ENCODE measurements at regions not wholly inside any gene's neighbourhood (a gene's known extent, or its start where the extent isn't known, plus 50 kb on each side); places are given as distances from the start of the nearest gene placed in this dataset.

DNA sequence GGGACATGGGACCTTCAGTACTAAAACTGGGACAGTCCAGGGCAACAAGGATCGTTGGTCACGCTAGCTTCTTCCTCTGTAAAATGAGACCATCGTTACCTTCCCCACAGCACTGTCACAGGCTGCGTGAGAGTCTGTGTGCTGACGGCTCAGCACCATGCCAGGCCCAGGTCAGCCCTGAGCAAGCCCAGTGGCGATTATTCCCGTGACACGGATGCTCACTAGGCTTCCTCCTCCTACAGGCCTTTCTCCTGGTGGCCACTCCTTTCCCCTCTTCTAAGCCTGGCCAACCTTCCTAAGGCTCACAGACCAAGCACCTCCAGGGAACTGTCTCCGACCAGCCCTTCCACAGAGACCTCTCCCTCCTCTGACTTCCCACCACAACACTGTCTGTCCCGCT lies 69.3 kb upstream of the RUNX3 start:
- DNase-seq: no peak

DNA sequence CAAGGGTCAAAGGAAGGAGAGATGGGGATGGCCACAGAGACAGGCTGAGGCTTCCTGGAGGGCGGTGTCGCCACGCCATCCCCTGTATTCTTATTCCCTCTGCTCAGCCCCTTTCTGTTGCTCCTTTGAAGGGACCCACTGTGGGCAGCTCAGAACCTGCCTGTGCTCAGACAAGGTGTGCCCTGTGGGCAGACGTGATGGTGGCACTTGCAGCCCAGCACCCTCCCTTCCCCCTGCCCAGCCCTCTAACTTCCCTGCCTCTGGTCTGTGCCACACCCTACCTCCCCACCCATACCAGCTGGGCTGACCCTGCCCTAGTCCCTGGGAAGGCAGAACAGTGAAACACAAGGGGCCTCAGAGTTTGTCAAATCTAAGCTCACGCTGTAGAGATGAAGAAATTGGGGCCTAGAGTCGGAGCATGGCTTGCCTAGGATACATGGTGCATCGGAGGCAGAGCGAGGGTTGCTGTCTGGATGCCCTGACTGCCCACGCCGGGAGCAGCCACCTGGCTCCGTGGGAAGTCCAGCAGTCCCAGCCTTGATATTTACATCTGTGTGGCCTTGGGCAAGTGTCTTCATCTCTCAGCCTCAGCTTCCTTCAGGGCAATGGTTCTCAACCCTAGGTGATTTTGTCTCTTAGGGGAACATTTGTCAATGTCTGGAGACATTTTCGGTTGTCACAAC lies 68.6 kb upstream of the RUNX3 start:
- no peak for DNase-seq

DNA sequence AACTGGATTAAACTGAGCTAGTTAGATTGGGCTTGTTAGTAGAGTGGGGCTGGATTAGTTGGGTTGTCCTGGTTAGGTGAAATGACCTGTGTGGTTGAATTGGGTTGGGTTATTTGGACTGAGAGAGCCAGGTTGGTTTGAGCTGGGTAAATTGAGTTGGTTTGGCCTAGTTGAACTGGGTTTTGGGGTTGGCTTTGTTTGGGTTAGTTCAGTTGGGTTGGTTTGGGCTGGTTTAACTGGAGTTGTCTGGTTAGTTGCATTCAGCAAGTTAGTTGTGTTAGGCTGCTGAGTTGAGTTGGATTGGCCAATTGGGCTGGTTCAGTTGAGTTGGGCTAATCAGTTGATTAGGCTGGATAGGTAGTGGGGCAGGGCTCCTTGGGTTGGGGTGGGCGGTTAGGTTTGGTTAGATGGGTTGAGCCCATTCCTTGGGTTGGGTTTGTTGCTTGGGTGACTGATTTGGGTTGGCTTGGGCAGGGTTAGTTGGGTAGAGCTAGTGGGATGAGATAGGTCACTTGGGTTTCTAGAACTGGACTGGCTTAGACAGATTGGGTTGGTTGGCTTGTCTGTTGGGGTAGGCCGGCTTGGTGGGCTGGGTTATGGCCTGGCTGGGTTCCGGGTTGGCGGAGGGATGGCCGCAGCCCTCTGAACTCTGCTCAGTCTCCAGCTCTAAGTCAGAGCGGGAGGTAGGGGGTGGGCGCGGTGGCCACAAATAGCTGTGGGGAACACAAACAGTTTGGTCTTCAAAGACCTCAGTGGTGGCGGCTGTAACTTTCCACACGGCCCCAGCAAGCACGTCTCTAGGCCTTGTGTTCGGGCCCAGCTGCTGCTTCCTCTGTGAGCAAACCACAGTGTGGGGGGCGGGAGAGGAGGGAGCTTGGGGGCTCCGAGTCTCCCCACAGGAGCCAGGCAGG lies 67.2 kb upstream of the RUNX3 start:
- DNase-seq: no peak

DNA sequence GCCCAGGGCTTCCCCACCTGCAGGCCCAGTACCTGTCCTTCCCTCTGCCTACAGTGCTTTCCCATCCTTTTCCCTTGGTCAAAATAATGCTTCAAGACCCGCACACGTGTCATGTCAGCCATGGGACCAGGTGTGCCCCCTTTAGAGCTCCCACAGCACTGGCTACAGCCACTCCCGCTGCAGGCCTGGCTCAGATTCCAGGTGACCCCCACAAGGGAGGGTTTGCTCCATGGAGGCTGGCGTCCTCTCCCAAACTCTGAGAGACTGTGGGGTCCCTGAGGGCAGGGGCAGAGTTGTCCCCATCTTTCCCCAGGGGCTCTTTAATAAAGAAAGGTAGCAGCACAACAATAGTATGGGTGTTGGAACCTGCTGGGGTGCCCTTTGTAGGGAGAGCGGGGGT lies 66.4 kb upstream of the RUNX3 start:
- DNase-seq: no peak

DNA sequence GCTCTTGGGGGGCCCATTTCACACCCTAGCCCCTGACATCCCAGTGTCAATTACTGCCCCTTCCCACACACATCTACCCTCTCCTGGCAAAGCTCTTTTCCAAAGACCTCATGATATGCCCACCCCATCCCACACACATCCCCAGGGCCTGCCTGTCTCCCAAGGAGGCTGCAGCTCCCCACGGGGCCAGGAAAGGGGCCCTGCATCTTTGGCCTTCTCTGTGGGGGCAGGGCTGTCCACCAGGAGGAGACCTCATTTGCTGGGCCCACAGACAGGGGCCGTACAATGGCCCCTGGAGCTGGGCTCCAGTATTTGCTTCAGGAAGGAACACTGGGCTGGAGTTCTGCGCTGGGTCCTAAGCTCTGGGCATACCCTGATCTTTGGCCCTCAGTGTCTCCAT lies 65.6 kb upstream of the RUNX3 start:
- no peak for DNase-seq

DNA sequence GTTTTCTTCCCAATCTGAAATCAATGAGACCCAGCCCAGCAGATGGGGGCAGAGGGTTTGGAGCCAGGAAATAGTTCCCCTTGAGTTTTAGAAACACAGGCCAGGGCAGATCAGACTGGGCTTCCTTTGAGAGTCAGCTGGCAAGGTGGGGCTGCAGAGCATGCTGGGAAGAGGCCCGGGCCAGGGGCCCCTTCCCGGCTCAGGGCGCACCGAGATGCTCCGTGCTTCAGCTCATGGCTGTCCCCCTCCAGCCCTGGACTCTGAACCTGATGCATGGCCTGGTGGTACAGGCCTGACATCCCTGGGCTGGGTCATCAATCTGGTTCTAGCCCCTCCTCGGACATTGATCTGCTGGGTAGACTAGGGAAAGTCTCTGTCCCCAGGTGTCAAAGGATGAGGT lies 65.1 kb upstream of the RUNX3 start:
- DNase-seq: no peak

DNA sequence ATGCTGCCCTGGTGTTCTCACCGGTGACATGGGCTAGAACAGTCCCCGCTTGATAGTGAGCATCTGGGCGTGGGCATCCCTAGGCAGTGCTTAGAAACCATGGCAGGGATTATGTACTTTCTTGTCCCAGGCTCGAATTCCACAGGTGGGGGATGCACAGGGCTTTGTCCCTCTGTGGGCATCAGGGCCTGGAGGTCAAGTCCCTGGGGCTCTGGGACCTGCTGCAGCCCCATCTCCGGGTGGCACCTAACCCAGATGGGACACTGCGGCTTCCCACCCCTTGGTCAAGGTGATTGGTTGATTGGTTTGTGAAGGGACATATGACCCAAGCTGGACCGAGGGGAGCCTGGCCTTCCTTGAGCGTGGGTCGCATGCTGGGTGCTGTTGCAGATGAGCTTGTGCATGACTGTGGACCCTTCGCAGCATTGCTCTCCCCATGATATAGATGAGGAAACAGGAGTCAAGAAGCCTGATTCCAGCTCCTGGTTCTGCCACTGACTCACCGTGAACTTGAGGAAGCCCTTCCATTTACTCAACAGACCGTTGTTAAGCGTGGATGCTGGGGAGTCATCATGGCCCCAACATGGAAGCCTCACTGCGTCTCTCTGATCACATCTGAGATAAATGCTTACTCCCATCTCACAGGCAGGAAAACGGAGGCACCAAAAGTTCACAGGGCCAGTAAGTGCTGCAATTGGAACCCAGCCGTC lies 64.0 kb upstream of the RUNX3 start:
- no peak for DNase-seq

DNA sequence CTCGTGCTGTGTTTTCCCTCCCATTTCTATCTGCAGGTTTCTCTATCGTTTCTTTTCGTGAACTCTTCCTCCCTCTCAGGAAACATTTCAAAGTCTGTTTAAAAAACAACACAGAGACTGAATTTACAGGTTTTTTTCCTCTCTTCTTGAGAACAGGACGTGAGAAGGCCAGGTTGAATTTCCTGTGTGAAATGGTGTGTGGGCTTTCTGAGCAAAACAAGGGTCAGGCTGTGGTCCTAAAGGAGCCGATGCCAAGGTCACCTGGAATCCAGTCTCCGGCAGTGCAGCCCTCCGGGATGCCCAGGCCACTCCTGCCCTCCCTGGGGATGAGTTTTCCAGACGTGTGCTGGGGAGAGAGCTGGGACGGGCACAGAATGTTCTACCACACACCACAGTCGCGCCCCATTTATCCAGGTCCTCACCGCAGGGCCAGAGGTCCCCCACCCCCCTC lies 62.7 kb upstream of the RUNX3 start:
- DNase-seq: no peak

DNA sequence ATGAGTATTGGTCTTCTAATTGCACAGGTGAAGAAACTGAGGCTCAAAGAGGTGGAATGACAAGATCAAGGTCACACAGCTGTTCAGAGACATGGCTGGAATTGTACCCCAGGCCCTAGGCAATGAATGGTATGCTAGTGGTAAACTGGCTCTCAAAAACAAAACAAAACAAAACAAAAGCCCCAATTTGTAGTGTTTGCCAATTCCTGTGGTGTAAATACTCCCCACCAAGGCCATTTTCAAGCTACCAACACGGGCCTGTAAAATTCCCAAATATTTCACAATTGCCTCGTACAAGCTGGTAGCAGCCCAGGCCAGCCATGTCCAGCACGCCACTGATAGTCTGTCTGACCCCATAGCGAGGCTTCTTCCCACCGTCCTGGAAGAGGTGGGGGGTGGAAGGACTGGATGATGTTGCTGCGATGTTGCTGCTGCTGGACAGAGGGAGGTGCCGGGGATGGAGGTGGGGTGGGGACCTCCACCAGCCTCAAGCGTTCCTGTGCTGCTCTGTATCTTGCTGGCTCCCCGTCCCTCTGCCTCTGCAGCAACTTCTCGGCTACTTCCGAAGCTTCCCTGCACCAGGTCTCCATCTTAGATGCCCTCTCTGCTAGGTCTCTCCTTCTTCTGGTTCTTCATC lies 62.2 kb upstream of the RUNX3 start:
- no peak for DNase-seq

DNA sequence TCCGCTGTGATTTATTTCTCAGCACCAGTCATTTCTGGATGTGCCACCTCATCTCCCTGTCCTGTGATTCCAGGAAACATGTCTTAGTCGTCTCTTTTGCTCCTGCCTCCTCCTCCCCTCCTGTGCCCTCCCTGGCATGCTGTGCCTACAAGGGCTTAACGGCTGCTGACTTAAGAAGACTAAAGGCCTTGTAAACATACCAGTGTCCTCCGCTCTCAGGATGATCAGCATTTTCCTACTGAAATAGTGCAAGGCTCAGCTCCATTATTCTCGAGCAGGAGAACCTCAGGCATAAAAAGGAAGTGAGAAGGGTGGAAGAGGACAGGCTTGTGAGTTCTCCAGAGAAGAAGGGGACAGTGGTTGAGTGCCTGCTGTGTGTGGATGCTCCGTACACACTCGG lies 61.6 kb upstream of the RUNX3 start:
- DNase-seq: no peak

DNA sequence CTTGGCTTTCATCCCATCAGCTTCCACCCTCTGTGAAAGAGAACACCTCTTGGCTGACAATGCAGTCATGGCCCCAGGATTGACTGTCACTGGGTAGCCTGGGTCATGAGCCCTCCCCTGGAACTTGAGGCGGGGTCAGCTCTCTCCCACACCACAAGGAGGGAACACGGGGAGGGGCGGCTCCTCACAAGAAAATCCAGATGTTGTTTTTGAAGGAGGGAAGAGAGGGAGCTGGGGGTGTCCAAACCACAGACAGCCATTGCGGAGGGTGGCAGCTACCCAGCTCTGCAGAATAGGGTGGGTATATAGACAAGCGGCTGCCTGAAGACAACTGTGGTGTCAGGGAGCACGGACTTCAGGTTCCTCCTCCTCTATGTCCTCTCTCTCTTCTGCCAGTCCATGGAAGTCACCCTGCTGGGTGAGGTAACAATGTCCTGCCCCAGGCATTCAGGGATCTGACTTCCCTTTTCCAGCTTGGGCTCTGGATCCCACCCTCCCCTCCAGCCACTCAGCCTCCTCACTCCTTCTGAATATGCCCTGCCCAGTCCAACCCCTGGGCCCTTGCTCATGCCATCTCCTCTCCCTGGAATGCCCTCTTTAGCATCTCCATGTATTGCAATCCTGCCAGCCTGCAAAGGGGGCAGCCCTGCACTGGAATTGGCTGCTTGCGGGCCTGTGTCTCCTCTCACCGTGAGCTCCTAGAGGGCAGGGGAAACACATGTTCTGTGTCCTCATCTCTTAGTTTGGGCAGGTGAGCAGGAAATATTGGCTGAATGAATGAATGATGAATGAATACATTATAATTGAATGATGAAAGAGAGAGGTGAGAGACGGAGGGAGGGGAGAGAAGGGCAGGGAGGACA lies 60.9 kb upstream of the RUNX3 start:
- DNase-seq: no peak

DNA sequence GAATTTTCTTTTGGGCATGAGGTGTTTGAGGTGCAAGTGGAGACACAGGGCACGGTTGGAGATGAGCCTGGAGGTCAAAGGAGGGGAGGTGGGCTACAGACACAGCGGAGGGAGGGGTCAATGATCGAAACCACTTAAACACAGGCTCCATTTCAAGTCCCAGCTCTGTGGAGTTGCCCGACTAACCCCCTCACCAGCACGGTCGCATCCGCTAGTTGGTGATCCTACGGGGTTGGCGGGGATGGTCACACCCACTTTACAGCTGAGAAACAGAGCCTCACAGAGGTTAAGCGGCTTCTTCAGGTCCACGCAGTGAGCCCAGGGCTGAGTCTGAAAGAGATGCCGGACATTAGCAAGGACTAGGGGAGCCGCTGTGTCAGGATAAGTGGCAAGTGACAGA lies 60.1 kb upstream of the RUNX3 start:
- DNase-seq: no peak

DNA sequence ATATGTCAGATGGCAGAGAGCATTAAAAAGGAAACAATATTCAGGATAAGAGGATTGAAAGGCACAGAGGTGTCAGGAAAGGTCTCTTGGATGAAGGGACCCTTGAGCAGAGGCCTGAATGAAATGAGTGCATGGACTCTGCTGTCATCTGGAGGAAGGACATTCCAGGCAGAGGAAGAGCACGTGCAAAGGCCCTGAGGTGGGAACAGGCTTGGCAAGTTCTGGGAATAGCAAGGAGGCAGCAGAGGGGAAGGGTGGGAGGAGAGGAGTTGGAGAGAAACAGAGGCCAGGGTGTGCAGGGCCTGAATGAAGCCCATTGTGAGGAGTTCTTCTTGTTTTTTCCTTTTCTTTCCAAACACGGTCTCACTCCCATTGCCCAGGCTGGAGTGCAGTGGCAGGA lies 59.0 kb upstream of the RUNX3 start:
- DNase-seq: no peak

DNA sequence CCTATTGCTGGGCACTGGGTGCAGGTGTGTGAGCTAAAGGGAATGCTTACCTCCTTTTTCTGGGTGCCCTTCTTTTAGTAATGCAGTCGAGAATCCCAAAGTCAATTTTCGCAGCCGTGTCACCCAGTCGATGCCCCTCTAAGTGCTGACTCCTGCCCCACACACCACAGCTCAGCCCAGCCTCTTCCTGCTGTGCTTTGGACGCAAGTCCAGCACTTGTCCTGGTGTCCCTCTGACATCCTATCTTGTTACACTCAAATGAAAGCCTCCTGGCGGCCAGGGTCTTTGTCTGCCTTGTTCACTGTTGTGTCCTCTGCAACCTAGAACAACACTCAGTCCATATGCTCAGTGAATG lies 58.5 kb upstream of the RUNX3 start:
- no peak for DNase-seq

DNA sequence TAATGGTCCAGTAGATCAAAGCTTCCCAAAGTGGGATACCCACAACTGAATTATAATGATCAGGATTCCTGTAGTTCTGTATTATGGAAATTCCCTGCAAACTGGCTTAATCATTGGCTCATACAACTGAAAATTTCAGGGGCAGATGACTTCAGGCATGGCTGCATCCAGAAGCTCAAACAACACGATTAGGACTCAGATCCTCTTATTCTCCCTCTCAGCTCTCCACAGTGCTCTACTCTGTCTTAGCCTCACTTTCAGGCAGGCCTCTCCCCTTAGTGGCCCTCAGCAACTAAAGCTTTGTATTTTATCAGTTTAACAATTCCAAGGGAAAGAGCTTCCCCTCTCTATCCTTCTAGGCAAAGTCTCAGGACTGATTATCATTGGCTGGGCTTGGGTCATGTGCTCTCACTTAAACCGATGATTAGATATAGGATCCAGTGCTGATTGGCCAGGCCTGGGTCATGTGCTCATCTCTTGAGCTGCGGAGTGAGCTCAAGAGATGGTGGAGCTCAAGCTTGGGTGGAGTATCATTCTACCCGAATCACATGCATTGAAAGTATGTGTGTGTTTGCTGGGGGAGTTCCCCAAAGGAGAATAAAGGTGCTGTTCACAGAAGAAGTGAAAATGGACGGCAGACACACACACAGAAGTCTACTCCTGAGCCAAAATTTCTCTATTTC lies 57.9 kb upstream of the RUNX3 start:
- no peak for DNase-seq

DNA sequence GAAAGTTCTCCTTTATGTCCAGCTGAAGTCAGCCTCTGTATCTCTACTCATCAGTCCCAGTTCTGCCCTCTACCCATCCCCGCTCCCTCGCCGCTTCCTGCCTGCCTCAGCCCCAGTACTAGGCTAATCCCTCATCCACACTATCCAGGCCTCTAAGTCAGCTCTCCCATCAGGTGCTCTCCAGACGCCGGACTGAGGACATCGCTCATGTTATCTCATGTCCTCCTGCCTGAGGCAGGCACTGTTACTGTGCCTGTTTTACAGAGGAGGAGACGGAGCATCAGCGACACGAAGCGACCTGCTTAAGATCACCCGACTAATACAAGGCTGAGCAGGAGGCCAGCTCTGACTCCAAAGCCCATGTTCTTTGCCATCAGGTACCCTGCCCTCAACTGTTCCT lies 57.3 kb upstream of the RUNX3 start:
- no peak for DNase-seq

DNA sequence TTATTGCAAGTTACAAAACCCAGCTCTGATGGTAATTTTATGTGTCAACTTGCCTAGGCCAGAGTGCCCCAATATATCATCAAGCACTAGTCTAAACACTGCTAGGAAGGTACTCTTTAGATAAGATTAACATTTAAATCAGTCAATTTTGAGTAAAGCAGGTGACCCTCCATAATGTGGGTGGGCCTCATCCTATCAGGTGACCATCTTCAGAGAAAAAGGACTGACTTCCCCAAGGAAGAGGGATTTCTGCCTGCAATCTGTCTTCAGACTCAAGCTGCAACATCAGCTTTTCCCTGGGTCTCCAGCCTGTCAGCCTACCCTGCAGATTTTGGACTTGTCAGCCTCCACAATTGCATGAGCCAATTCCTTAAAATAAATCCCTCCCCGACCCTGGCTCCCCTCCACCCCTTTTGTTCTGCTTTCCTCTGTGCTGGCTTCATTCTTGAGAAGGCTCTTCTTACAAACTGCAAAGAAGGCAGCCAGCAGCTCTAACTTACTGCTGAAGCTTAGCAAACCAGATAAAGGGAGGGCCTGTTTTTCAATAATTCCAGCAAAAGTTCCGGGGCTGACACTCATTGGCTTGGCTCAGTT lies 56.4 kb upstream of the RUNX3 start:
- no peak for DNase-seq

DNA sequence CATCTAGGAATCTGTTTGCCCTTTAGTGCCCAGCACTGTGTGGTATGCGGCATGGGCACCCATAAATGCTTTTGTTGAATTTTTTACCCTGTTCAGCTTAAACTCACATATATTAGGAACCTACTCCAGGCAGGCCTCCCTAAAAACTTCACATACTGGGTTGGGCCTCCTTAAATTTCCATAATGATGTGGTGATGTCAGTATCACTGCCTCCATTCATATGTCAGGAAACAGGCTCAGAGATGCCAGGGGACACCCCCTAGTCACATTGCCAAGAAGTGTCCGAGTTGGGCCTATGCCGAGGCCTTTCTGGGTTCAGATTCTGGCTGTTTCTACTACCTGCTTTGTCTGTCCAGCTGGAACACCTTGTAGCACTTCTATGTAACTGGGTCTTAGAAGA lies 55.7 kb upstream of the RUNX3 start:
- no peak for DNase-seq

DNA sequence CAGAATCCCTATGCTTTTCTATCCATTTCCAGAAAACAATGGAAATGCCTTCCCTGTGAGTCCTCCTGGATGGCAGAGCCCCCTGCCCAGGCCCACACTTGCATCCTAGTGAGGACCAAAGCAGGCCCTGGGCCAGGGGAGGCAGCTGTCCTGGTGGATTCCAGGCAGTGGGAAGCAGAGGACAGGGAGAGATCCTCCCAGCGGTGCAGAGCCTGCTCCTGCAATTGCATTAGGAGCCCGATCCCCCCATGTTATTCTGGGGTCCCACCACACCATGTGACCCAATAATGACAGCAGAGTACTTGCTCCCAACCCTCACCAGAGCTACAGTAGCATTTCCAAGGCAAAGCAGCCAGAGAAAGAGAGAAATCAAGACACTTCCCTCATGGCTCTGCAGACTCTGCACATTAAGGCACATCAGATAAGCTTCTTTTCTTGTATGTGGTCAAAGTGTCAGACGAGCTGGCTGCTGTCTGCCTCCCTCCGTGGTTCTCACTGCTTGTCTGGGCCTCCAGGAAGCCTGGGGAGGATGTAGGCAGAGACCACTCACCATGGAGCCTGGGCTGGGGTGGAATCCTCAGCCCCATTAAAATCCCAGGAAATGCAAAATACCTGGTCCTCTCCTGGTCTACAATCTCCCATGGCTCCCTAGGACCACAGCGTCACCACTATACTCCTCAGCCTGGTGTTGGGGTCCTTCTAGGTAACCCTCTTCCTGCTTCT lies 54.9 kb upstream of the RUNX3 start:
- DNase-seq: no peak

DNA sequence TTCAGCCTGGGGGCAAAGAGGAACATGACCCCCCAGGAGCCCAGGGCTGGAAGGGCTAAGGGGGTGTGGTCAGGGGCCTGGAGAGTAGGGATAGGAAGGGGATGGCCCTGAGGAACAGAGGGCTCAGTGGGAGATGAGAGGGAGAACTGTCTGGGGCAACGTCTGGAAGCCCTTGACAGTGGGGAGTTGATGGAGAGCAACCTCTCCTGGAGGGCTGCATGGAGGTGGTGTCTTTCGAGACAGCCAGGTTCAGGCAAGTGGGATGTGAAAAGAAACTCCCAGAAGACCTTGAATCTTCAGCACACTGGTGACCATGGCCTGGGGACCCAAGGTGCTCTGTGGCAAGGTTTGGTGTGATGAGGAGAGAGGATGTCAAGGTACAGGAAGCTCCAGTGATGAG lies 54.2 kb upstream of the RUNX3 start:
- DNase-seq: no peak
